Ecto neural progenitor cell (in vitro differentiated cells): ENCODE measurements at regions not wholly inside any gene's neighbourhood (a gene's known extent, or its start where the extent isn't known, plus 50 kb on each side); places are given as distances from the start of the nearest gene placed in this dataset.
"Not testable (repeated sequence)": the region's sequence is repeated elsewhere in the genome, so short reads cannot be mapped to it uniquely, and the experiment has no call there.

ENCODE experiments used
- DNase-seq: peaks from one replicate; pipeline ENCODE4 v3.0.0-alpha.2; 2018; ENCODE audit warnings: low spot score

GRCh38 chr10:10712155-10712704 is 305.4 kb upstream of the CELF2 start:
- no peak for DNase-seq

GRCh38 chr10:10714327-10714726 is 303.3 kb upstream of the CELF2 start:
- DNase-seq: no peak

- no peak for DNase-seq
These were observed 300.7 kb upstream of the CELF2 start for GRCh38 chr10:10716972-10717371.

GRCh38 chr10:10722422-10722821 is 295.2 kb upstream of the CELF2 start:
- no peak for DNase-seq

GRCh38 chr10:10725196-10725595 is 292.5 kb upstream of the CELF2 start:
- no peak for DNase-seq

GRCh38 chr10:10726101-10726500 is 291.6 kb upstream of the CELF2 start:
- no peak for DNase-seq

GRCh38 chr10:10727411-10727810 is 290.3 kb upstream of the CELF2 start:
- DNase-seq: not testable (repeated sequence)

GRCh38 chr10:10727812-10728211 is 289.9 kb upstream of the CELF2 start:
- no peak for DNase-seq

- DNase-seq: no peak
These were observed 287.1 kb upstream of the CELF2 start for GRCh38 chr10:10730471-10731043.

GRCh38 chr10:10731366-10731765 is 286.3 kb upstream of the CELF2 start:
- no peak for DNase-seq

GRCh38 chr10:10734356-10735064 is 283.2 kb upstream of the CELF2 start:
- no peak for DNase-seq

- DNase-seq: no peak
These were observed 272.4 kb upstream of the CELF2 start for GRCh38 chr10:10745291-10745690.

GRCh38 chr10:10755490-10755889 is 262.2 kb upstream of the CELF2 start:
- no peak for DNase-seq

- no peak for DNase-seq
These were observed 259.4 kb upstream of the CELF2 start for GRCh38 chr10:10758306-10758705.

- not testable (repeated sequence) for DNase-seq
These were observed 257.9 kb upstream of the CELF2 start for GRCh38 chr10:10759806-10760205.

GRCh38 chr10:10765017-10765416 is 252.7 kb upstream of the CELF2 start:
- DNase-seq: no peak

- DNase-seq: no peak
These were observed 245.3 kb upstream of the CELF2 start for GRCh38 chr10:10772411-10772810.

GRCh38 chr10:10772874-10773508 is 244.7 kb upstream of the CELF2 start:
- DNase-seq: no peak

- no peak for DNase-seq
These were observed 243.3 kb upstream of the CELF2 start for GRCh38 chr10:10774416-10774815.

GRCh38 chr10:10776363-10776762 is 241.3 kb upstream of the CELF2 start:
- no peak for DNase-seq

GRCh38 chr10:10777279-10777678 is 240.4 kb upstream of the CELF2 start:
- no peak for DNase-seq

- no peak for DNase-seq
These were observed 239.9 kb upstream of the CELF2 start for GRCh38 chr10:10777723-10778122.

GRCh38 chr10:10778959-10779358 is 238.7 kb upstream of the CELF2 start:
- DNase-seq: no peak
